ENCODE measurements at regions not wholly inside any gene's neighbourhood (a gene's known extent, or its start where the extent isn't known, plus 50 kb on each side); places are given as distances from the start of the nearest gene placed in this dataset.

DNA sequence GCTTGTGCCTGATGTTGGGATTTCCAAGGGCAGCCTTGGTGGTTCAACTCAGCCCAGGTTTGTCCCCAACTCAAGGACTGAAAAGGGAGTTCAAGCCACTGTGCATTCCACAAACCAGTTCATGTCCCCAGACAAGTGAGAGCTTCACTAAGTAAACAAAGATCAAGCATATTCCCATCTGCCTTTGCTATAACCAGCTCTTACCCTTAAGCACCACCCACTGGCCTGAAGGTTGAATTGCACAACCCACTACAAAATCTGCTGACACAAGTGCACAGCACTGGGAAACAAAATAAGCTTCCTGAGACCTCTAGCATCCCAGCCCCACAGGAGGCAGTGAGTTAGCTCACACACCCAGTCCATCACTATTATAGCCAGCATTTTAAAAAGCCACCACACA is 516.7 kb downstream of the NR4A2 start:
- TF ChIP-seq POLR2A (IDR thresholded peaks at IDR 0.05): no peak
- TF ChIP-seq, protein P1, sequence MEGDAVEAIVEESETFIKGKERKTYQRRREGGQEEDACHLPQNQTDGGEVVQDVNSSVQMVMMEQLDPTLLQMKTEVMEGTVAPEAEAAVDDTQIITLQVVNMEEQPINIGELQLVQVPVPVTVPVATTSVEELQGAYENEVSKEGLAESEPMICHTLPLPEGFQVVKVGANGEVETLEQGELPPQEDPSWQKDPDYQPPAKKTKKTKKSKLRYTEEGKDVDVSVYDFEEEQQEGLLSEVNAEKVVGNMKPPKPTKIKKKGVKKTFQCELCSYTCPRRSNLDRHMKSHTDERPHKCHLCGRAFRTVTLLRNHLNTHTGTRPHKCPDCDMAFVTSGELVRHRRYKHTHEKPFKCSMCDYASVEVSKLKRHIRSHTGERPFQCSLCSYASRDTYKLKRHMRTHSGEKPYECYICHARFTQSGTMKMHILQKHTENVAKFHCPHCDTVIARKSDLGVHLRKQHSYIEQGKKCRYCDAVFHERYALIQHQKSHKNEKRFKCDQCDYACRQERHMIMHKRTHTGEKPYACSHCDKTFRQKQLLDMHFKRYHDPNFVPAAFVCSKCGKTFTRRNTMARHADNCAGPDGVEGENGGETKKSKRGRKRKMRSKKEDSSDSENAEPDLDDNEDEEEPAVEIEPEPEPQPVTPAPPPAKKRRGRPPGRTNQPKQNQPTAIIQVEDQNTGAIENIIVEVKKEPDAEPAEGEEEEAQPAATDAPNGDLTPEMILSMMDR (IDR thresholded peaks at IDR 0.05): no peak
- H3K4me1 ChIP-seq: no peaks in the 10 kb centered on the region
- no peak overlapping the region for H3K27ac ChIP-seq
- no peak for DNase-seq
- no peak overlapping the region for H3K4me3 ChIP-seq
- no peaks in the 10 kb centered on the region for H3K36me3 ChIP-seq
- H3K9me3 ChIP-seq: no peaks in the 10 kb centered on the region
- intact Hi-C loops (cut with DNase I; ENCODE audit: low total_unique reads): no loop called here
- H3K27me3 ChIP-seq: peaks cover 0 to under 1% of the 10 kb centered on the region in 2 donors

DNA sequence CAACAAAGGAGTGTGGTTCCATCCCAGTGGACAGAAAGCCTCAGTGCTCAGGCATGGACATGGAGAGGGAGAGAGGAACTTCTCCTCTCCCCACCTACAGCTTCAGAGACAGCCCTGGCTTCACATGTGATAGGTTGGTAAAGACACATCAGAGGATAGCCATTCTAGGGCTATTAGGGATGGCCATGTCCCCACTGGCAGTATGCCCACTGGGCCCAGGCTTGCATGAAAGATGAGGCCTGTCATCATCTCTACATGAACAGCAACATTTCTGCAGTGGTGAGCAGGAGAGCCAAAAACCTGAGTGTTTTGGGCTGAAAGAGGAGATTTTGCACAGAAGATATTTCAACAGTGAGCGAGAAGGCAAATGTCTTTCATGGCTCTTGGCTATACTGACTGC is 517.2 kb downstream of the NR4A2 start:
- TF ChIP-seq, protein P1 (IDR thresholded peaks at IDR 0.05): no peak
- no peak for TF ChIP-seq POLR2A (IDR thresholded peaks at IDR 0.05)
- intact Hi-C loops (cut with DNase I; ENCODE audit: low total_unique reads): no loop called here
- Histone ChIP-seq H3K9me3 (no peaks in the 10 kb centered on the region), H3K27me3 (no peaks in the 10 kb centered on the region), H3K36me3 (no peaks in the 10 kb centered on the region), H3K4me1 (no peaks in the 10 kb centered on the region), H3K27ac (no peak overlapping the region), H3K4me3 (no peak overlapping the region)
- no peak for DNase-seq

DNA sequence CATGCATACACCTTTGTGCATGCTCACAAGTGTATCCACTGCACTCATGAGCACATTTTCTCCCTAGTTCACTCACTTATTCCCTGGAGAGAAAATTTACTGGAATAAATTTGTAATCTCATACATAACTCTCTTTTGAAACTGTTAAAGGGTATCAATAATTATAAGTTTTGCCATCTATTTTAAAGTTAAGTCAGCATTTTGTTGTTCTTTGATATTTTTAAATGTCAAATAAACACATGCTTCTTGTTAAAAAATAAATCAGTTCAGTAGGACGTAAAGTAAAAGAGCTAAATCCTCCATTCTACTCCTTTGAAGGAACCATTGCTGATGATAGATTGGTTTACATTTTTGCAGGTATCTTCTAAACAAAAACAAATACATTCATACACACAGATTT is 522.1 kb downstream of the NR4A2 start:
- no peak for DNase-seq
- intact Hi-C loops (cut with DNase I; ENCODE audit: low total_unique reads): no loop called here
- Histone ChIP-seq H3K4me1 (no peaks in the 10 kb centered on the region), H3K4me3 (no peak overlapping the region), H3K27me3 (no peaks in the 10 kb centered on the region), H3K27ac (no peak overlapping the region), H3K36me3 (no peaks in the 10 kb centered on the region), H3K9me3 (no peaks in the 10 kb centered on the region)
- TF ChIP-seq, protein P1 (IDR thresholded peaks at IDR 0.05): no peak
- no peak for TF ChIP-seq POLR2A (IDR thresholded peaks at IDR 0.05)

DNA sequence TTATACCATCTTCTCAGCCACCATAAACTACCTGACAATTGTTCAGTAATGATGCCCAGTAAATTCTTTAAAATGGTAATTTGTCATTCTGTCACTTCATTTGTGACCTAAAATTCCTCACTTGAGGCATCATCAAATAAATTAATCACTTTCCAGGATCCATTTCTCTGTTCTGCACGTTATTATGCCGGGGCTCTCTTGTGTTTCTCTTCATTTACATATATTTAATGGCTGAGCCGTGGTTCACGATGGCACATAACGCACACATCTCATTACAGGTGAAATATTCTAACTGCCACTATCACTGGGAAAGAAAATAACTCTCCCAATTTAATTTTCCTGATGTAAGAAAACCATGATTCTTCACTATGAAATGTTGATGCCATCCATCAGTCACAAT is 529.6 kb downstream of the NR4A2 start:
- Histone ChIP-seq H3K9me3 (no peaks in the 10 kb centered on the region), H3K36me3 (no peaks in the 10 kb centered on the region), H3K4me3 (no peak overlapping the region), H3K27me3 (no peaks in the 10 kb centered on the region), H3K27ac (no peak overlapping the region), H3K4me1 (no peaks in the 10 kb centered on the region)
- TF ChIP-seq, protein P1 (IDR thresholded peaks at IDR 0.05): no peak
- no peak for TF ChIP-seq POLR2A (IDR thresholded peaks at IDR 0.05)
- DNase-seq: no peak
- intact Hi-C loops (cut with DNase I; ENCODE audit: low total_unique reads): no loop called here

DNA sequence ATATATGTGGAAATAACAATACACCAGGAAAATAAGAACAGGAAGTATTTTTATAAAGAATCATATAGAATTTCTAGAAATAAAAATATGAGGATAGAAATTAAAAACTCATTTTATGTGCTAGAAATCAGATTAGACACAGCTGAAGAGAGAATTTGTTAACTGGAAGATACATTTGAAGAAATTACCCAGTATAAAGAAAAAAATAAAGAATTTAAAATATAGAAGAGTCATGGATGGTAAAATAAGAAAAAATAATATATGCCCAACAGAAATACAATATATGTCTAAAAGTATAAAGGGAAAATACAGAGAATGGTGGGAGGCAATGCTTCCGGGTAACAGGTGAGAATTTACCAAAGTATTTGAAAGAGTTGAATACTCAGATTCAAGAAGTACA is 539.9 kb downstream of the NR4A2 start:
- Histone ChIP-seq H3K36me3 (no peaks in the 10 kb centered on the region), H3K27ac (no peak overlapping the region), H3K9me3 (peaks cover 0 to 5% of the 10 kb centered on the region in 2 donors), H3K27me3 (no peaks in the 10 kb centered on the region), H3K4me3 (no peak overlapping the region), H3K4me1 (no peaks in the 10 kb centered on the region)
- no peak for DNase-seq
- intact Hi-C loops (cut with DNase I; ENCODE audit: low total_unique reads): no loop called here
- no peak for TF ChIP-seq POLR2A (IDR thresholded peaks at IDR 0.05)
- TF ChIP-seq, protein P1 (IDR thresholded peaks at IDR 0.05): no peak
